ENCODE measurements at regions not wholly inside any gene's neighbourhood (a gene's known extent, or its start where the extent isn't known, plus 50 kb on each side); places are given as distances from the start of the nearest gene placed in this dataset.
"Not testable (repeated sequence)": the region's sequence is repeated elsewhere in the genome, so short reads cannot be mapped to it uniquely, and the experiment has no call there.

DNA sequence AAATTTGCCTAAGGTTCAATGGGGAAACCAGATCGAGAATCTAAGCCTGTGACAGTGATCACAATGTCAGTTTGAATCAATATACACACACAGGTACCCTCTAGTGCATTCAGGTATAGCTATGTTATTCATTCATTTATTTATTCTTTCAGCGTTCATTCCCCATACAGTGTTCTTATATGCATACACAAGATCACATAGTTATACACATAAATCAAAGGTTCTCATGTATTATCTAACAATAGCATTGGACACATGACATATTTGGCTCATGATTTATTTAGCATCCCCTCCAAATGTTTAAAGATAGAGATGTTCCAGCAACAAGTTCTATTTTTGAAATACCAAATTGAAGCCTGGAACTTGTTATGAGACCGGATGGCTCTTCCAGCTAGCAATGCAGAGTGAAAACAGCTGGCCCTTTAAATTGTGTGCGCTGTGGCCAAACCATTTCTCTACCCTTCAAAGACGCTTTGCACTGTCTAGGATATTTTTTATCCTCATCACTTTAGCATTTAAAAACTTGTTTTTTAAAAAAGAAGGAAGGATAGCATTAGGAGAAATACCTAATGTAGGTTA is 131.0 kb downstream of the ATXN3L start:
- no peak for DNase-seq (ENCODE audit: low read depth in 4 of 4, low spot score in 1 of 4)

- DNase-seq (ENCODE audit: low read depth in 4 of 4, low spot score in 1 of 4), result not testable (repeated sequence)
Observed at GRCh38 chrX:13186643-13187042, 133.2 kb downstream of the ATXN3L start.

DNA sequence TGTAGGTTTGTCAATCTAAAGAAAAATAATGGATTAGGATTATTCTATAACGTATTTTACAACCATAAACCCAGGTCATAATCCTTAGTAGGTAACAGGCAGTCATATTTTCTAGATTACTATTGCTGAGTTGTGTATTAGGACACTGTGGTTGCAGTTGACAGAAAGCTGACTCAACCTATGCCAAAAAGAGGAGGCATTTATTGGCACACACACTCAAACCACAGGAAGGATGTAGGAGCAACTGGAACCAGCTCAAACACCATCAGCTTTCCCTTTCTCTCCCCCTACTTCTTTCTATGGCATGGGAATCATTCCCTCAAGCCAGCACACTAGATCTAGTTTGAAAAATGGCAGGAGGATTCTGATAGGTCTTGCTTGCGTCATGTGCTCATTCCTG is 136.4 kb upstream of the FAM9C start:
- DNase-seq (ENCODE audit: low read depth in 4 of 4, low spot score in 1 of 4), result no peak

DNA sequence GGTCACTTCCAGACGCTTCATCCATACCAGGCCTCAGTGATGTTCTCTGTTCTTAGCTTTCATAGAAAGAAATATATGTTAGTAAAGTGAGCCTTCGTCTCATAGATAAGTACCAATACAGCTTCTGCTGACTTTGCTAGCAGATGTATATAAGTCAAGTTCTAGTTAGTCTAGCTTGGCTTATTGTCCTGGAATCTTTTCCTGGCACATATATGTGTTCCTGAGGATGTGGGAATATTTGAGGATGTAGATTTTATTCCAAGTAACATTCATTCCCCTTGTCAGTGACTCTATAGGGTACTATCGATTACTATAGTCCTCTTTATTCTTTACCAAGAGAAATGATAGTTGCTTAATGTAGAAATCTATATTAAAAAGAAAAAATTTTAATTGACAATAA is 135.2 kb upstream of the FAM9C start:
- DNase-seq (ENCODE audit: low read depth in 4 of 4, low spot score in 1 of 4), result no peak

- DNase-seq (ENCODE audit: low read depth in 4 of 4, low spot score in 1 of 4), result no peak
Observed at GRCh38 chrX:13179100-13179499, 134.7 kb upstream of the FAM9C start.

DNA sequence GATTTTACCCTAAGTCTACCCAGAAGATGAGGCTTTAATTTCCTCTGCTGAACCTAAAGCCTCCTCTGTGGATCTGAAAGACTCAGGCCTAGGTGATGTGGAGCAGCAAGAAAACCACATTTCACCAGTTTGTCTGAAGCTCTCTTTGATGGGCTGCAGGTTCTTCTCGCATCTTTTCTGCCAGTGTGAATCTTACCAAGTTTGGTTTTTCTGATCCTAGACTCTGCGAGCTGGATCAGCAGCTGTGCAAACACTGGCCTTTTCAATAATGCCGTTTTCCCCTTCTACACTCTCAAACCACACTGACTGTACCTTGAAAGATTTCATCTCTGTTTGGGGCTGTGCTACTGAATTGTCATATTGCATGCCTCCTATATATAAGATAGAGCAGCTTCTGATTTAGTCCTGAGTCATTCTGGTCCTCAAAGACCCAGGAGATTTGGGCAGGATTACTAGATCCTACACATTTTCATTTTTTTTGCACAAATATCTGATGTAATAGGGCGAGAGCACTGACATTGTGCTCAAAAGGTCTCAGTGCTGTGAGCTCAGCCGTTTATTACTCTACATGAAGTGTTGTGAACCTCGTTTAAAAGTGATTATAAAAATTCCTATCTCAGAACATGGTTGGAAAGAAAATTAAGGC is 133.6 kb upstream of the FAM9C start:
- no peak for DNase-seq (ENCODE audit: low read depth in 4 of 4, low spot score in 1 of 4)

DNA sequence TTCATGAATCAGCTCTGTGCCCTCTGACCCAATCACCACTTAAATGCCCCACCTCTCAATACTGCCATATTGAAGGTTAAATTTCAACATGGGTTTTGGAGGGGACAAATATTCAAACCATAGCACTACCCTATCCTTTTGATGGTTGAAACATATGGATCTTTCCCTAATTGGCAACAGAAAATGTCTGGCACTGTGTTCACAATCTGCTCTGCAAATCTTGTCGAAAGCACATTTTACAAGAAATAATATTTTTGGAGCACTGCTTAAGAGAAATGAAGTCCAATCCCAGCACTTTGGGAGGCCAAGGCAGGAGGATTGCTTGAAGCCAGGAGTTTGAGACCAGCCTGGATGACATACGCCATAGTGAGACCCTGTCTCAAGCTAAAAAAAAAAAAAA is 130.6 kb upstream of the FAM9C start:
- DNase-seq (ENCODE audit: low read depth in 4 of 4, low spot score in 1 of 4), result no peak

- no peak for DNase-seq (ENCODE audit: low read depth in 4 of 4, low spot score in 1 of 4)
Observed at GRCh38 chrX:13170966-13171558, 126.6 kb upstream of the FAM9C start.

- no peak for DNase-seq (ENCODE audit: low read depth in 4 of 4, low spot score in 1 of 4)
Observed at GRCh38 chrX:13169684-13170083, 125.3 kb upstream of the FAM9C start.

DNA sequence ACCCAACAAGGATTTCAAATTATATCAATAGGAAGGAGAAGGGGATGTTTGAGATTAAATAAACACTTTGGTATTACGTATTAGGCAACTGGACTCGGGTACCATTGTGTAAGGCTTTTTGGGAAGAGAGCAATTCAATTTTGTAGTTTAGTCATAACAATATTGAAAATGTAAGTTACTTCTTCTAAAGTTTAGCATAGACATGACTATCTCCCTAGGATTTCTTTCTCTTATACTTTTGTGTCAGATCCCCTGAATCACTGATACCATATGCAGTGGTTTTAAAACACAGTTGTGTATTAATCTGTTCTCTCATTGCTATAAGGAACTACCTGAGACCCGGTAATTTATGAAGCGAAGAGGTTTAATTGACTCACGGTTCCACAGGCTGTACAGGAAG is 123.8 kb upstream of the FAM9C start:
- DNase-seq (ENCODE audit: low read depth in 4 of 4, low spot score in 1 of 4), result no peak

GRCh38 chrX:13167481-13168231 is 123.2 kb upstream of the FAM9C start:
- no peak for DNase-seq (ENCODE audit: low read depth in 4 of 4, low spot score in 1 of 4)

DNA sequence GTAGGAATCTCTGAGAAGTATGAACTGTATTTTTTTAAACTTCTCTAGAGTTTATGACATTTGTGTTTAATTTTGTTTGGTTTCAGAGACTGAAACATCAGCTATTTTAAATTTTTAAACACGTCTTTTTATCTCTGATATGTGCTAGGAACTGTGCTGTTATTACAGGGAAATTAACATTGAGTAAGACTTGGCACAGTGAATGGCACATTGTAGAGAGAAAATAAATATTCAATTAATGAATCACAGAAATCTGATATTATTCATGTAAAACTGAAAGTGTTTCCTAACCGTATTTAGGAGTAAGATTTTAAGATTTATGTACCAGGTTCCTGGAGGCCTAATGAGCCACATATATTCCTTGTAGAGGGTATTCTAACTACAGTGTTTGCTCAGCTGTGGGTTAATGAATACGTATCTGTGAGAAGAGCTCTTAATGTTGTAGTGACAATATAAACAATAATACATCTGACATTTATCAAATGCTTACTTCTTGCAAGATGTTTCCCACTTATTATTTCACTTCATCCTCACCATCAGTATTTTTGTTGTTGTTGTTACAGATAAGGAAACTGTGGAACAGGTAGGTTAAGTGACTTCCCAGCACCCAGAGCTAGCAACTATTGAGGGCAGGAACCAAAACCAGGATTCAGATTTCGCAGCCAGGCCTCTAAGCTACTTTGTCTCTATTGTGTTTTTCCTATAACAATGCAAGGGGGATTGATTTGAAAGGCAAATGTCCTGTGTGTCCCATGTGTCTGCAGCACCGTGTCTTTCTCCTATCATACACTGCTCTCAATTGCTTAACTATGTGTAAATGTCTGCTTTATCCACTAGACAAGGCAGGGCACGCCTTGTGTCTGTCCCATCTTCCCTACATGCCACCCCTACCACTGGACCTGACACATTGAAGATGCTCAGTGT is 121.1 kb upstream of the FAM9C start:
- no peak for DNase-seq (ENCODE audit: low read depth in 4 of 4, low spot score in 1 of 4)

GRCh38 chrX:13164611-13165010 is 120.2 kb upstream of the FAM9C start:
- no peak for DNase-seq (ENCODE audit: low read depth in 4 of 4, low spot score in 1 of 4)

DNA sequence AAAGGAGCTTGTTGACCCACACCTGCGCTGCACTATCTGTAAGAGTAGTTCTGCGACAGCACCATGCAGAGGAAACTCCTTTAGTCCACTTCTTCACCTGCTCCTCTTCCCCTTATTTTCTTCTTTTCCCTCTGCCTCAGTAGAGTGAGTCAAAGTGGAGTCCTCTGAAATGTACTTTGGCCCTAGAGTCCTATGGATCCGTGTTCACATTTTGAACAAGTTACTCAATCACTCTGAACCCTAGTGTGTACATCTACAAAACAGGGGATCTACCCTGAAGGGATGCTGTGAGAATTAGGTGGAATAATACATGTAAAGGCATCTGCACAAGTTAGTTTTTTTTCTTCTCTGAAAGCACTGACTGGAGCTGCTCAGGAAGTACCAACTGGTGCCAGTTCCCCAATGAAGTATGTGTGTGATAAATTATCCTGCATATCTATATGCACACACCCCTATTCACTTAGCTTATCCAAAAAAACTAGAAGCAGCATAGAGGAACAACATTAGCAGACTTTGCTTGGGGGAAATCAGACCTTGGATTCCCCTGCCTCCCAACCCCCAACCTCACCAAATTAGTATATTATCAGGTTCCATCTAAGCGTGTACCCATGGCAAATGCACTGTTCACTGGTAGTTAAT is 118.5 kb upstream of the FAM9C start:
- DNase-seq (ENCODE audit: low read depth in 4 of 4, low spot score in 1 of 4), result no peak

DNA sequence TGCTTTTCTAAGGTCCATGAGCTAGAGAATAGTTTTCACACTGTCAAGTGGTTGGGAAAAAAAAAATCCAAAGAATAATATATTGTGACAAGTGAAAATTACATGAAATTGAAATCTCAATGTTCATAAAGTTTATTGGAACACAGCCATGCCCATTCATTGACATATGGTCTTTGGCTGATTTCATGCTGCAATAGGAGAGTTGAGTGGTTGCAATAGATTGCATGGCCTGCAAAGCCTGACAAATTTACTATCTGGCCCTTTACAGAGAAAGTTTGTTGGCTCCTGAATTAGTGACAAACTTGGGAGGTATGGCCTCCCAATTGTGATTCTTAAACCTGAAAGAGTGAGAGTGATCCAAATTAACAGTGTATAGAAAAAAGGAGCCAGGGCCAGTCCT is 115.5 kb upstream of the FAM9C start:
- no peak for DNase-seq (ENCODE audit: low read depth in 4 of 4, low spot score in 1 of 4)

DNA sequence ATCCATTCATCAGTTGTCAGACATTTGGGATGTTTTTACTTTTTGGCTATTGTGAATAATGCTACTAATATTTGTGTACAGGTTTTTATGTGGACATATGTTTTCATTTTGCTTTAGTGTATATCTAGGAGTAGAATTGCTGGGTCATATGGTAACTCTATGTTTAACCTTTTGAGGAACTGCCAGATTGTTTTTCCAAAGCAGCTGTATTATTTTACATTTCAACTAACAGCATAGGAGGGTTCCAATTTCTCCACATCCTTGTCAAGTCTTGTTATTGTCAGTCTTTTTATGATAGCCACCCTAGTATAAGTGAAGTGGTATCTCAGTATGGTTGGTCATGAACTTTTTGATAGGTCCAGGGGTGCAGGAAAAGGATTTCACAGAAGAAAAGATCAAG is 114.5 kb upstream of the FAM9C start:
- DNase-seq (ENCODE audit: low read depth in 4 of 4, low spot score in 1 of 4), result no peak

GRCh38 chrX:13155550-13155949 is 111.1 kb upstream of the FAM9C start:
- DNase-seq (ENCODE audit: low read depth in 4 of 4, low spot score in 1 of 4), result not testable (repeated sequence)

DNA sequence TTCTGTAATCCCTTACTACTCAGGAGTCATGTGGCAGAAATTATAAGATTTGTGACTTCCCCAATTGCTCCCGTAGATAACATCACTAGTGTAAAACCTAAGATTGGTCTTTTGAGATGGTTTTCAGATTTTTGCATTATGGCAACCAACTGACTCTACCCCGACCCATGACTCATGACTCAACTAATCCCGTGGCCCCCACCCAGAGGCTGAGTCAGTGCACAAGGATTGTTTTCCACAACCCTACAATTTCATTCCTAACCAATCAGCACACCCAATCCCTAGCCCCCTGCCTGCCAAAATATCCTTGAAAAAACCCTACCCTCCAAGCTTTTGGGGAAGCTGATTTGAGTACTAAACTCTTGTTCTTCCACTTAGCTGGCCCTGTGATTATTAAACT is 109.4 kb upstream of the FAM9C start:
- DNase-seq (ENCODE audit: low read depth in 4 of 4, low spot score in 1 of 4), result no peak

DNA sequence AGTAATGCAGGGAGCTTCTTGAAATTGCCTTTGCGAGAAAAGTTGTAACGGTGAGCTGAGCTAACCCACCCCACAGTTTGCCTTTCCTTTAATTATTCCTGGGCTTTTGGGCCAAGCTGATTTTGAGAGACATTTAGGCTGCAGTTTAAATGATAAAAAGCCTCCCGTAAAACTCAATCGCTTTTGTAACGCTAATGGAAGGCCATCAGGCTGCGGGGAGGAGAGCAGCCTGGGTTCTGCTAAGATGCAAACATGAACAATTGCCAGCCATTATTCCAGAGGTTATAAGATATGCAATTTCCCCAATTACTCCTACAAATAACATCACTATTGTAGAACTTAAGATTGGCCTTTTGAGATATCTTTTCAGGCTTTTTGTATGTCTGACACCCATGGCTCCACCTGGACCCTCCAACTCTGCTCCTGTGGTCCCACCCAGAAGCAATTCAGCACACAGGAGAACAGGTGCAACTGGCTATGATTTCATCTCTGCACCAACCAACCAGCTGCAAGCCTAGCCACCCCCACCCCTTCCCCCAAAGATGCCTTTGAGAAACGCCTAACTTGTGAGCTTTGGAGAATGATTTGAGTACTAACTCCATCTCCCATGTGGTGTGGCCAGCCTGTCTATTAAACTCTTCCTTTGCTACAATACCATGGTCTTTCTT is 108.2 kb upstream of the FAM9C start:
- DNase-seq (ENCODE audit: low read depth in 4 of 4, low spot score in 1 of 4), result no peak

DNA sequence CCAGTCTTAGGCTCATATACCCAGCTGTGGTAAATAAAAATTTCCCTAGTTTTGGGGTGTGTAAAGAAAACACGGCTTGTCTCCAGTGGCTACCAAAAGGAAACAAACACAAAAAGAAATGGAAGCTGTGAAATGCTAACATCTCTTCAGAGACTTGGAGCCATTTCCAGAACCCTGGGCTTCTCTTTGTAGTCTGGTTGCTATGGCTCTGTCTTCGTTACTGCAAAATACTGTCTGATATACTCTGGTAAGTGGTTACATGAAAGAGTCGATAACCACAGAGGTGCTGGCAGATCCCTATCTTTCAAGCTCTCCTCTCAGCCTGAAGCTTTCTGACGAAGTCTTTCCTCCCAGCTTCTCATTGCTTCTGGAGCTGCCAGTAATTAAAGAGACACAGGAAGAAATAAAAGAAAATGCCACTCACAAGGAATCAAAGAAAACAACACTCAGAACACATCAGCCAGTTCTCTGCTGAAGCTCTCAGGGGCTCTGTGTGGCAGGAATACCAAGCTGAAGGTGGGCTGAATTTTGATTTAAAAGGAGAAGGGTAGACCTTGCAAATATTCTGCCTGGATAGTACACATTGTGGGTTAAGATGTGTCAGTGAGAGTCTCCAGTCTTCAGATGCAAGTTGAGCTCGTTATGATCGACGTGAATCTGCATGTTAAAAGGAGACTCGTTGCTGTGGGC is 107.6 kb upstream of the FAM9C start:
- no peak for DNase-seq (ENCODE audit: low read depth in 4 of 4, low spot score in 1 of 4)

Data from stimulated activated CD4-positive, alpha-beta T cell treated with anti-CD3 and anti-CD28 coated beads, Interleukin-1b, Interleukin-23, amount 100 ng/mL, for 24 hours (primary cell).